ENCODE measurements at regions not wholly inside any gene's neighbourhood (a gene's known extent, or its start where the extent isn't known, plus 50 kb on each side); places are given as distances from the start of the nearest gene placed in this dataset.

DNA sequence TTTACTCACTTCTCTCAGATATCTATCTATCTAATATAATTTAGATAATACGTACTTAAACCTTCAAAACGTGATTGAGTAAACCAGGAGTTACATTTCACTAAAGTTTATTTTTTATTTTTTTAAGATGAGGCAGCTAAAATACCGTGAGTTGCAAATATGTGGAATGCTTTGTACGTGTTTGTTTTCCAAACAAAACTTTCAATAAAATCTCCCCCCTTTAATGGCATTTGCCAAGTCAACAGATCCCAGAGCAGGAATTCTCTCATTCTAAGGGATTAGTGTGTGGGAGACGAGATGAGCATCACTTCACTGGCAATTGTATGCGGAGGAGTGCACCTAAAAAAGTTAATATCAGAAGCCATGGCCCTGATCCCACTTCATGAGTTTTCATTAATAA lies 53.7 kb upstream of the MAGI2 start:
- peaks cover 8% of the 10 kb centered on the region for H3K9me3 Mint-ChIP-seq
- intact Hi-C loops (cut with micrococcal nuclease) = no loop called here
- H3K4me1 Mint-ChIP-seq (ENCODE audit: low read depth) = no peaks in the 10 kb centered on the region
- H3K27ac Mint-ChIP-seq = no peak overlapping the region
- H3K27me3 Mint-ChIP-seq = no peaks in the 10 kb centered on the region
- H3K4me3 Mint-ChIP-seq = no peak overlapping the region
- H3K36me3 Mint-ChIP-seq (ENCODE audit: low read depth) = no peaks in the 10 kb centered on the region

DNA sequence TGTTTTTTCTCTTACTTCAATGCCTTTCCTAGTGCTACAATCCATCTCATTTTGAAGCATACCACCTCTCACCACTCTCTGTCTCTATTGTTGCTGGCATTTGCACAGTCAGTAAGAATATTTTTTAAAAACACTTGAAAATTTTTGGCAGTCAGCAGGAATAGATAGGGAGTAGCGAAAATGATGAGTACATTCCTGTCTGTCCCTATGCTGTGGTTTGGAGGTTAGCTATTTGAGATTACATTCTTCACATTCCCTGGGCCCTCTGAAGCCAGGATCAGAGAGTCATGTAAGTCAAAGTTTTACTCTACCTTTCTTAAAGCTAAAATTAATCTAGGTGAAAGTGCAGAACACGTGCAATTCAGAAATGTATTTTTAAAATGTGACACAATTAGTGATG lies 53.0 kb upstream of the MAGI2 start:
- intact Hi-C loops (cut with micrococcal nuclease) = no loop called here
- H3K27ac Mint-ChIP-seq = no peak overlapping the region

DNA sequence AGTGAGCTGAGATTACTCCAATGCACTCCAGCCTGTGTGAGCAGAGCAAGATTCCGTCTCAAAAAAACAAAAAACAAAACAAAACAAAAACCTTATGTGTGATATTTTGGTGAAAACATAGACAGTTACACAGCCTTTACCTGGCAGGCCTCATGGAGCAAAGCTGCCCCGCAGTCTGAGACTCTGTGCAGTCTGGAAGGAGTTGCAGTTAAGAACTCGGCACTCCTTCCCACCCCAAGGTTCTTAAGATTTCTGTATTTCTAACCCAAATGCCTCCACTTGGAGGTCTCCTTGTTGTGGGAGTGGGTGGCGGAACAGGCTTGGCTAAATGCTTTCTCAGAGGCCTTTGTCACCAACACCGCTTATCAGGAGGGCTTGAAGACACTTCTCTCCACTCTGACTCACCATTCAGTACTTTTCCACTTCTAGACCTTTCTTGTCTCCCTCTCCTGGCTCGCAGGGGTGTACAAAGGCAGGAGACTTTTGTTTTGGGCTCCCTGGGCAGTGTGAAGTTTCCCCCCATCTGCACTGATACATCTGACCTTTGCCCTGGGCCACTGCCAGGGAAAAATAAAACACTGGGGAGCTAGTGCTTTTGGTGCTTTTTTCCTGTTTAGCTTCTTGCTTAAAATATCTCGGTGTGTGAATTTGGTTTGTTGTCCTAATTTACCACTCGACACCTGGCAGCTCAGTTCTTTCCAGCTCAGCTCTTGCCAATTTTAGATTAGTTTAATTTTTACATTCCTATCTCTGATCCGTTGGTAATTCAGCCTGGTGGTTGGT lies 51.3 kb upstream of the MAGI2 start:
- H3K9me3 Mint-ChIP-seq = no peaks in the 10 kb centered on the region

More for the DNA sequence above, 53.0 kb upstream of the MAGI2 start:
- Mint-ChIP-seq H3K27me3 (no peaks in the 10 kb centered on the region), H3K4me1 (ENCODE audit: low read depth) (no peaks in the 10 kb centered on the region), H3K36me3 (ENCODE audit: low read depth) (no peaks in the 10 kb centered on the region), H3K4me3 (no peak overlapping the region), H3K9me3 (peaks cover 8% of the 10 kb centered on the region)

More for the DNA sequence above, 51.3 kb upstream of the MAGI2 start:
- Mint-ChIP-seq H3K27me3 (no peaks in the 10 kb centered on the region), H3K4me1 (ENCODE audit: low read depth) (no peaks in the 10 kb centered on the region), H3K4me3 (no peak overlapping the region), H3K36me3 (ENCODE audit: low read depth) (no peaks in the 10 kb centered on the region), H3K27ac (no peak overlapping the region)
- intact Hi-C loops (cut with micrococcal nuclease) = no loop called here
